ENCODE measurements at regions not wholly inside any gene's neighbourhood (a gene's known extent, or its start where the extent isn't known, plus 50 kb on each side); places are given as distances from the start of the nearest gene placed in this dataset.

GRCh38 chr2:59790186-59791003 is 763.1 kb downstream of the BCL11A start:
- DNase-seq (no peak), ATAC-seq (ENCODE audit: insufficient read depth, low read depth) (no peak)
- no peaks in the 10 kb centered on the region for H4K20me1 ChIP-seq (ENCODE audit: insufficient read depth, low read length)
- no peak overlapping the region for H3K4me2 ChIP-seq (ENCODE audit: insufficient read depth, low read length)
- no peaks in the 10 kb centered on the region for H3K79me2 ChIP-seq (ENCODE audit: insufficient read depth, low read length)
- H3K9ac ChIP-seq (ENCODE audit: low read depth, low read length): no peak overlapping the region
- no peak overlapping the region for H3K4me3 ChIP-seq (ENCODE audit: low read depth in 1 of 2, low read length in 2 of 2)
- H3K36me3 ChIP-seq (ENCODE audit: insufficient read depth, low read length): no peaks in the 10 kb centered on the region
- H3K9me3 ChIP-seq (ENCODE audit: insufficient read depth, low read length, severe bottlenecking): no peaks in the 10 kb centered on the region
- H2AFZ ChIP-seq (ENCODE audit: low read depth, low read length): no peak overlapping the region
- no peaks in the 10 kb centered on the region for H3K4me1 ChIP-seq (ENCODE audit: insufficient read depth, low read length)
- H3K27ac ChIP-seq (ENCODE audit: low read length): no peak overlapping the region
- no peak for TF ChIP-seq EZH2 (IDR thresholded peaks at IDR 0.05; ENCODE audit: borderline replicate concordance, low read depth, low read length, severe bottlenecking)
- H3K27me3 ChIP-seq (ENCODE audit: insufficient read depth, low read length, poor library complexity): no peaks in the 10 kb centered on the region

DNA sequence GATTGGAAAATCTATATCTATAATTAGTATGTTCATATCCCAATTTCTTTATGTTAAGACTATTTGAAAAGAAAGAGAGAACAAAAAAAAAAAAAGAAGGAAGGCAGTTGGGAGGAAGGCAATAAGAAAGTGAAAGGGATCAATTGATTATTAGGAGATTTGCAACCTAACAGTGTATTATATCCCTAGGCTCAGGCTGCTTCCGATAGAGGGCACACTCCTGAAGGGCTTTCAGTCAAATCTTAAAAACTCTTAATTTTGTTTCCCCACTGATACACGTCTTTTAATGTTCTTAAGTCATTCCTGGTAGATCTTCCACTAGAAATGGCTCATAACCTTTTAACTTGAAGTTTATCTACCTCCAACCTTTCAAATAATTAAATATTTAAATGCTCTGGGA is 763.9 kb downstream of the BCL11A start:
- ATAC-seq (ENCODE audit: insufficient read depth, low read depth) (no peak), DNase-seq (no peak)
- Histone ChIP-seq H3K4me2 (ENCODE audit: insufficient read depth, low read length) (no peak overlapping the region), H3K4me1 (ENCODE audit: insufficient read depth, low read length) (no peaks in the 10 kb centered on the region), H3K9me3 (ENCODE audit: insufficient read depth, low read length, severe bottlenecking) (no peaks in the 10 kb centered on the region), H3K9ac (ENCODE audit: low read depth, low read length) (no peak overlapping the region), H3K36me3 (ENCODE audit: insufficient read depth, low read length) (no peaks in the 10 kb centered on the region), H3K27me3 (ENCODE audit: insufficient read depth, low read length, poor library complexity) (no peaks in the 10 kb centered on the region), H2AFZ (ENCODE audit: low read depth, low read length) (no peak overlapping the region), H3K4me3 (ENCODE audit: low read depth in 1 of 2, low read length in 2 of 2) (no peak overlapping the region), H3K27ac (ENCODE audit: low read length) (no peak overlapping the region), H3K79me2 (ENCODE audit: insufficient read depth, low read length) (no peaks in the 10 kb centered on the region), H4K20me1 (ENCODE audit: insufficient read depth, low read length) (no peaks in the 10 kb centered on the region)
- no peak for TF ChIP-seq EZH2 (IDR thresholded peaks at IDR 0.05; ENCODE audit: borderline replicate concordance, low read depth, low read length, severe bottlenecking)
- no peak for TF ChIP-seq CTCF (IDR thresholded peaks at IDR 0.05; ENCODE audit: borderline replicate concordance, extremely low read depth, low read length, poor library complexity, severe bottlenecking)

GRCh38 chr2:59787095-59787494 is 766.4 kb downstream of the BCL11A start:
- TF ChIP-seq EZH2 (IDR thresholded peaks at IDR 0.05; ENCODE audit: borderline replicate concordance, low read depth, low read length, severe bottlenecking) (no peak), CTCF (IDR thresholded peaks at IDR 0.05; ENCODE audit: borderline replicate concordance, extremely low read depth, low read length, poor library complexity, severe bottlenecking) (no peak)

DNA sequence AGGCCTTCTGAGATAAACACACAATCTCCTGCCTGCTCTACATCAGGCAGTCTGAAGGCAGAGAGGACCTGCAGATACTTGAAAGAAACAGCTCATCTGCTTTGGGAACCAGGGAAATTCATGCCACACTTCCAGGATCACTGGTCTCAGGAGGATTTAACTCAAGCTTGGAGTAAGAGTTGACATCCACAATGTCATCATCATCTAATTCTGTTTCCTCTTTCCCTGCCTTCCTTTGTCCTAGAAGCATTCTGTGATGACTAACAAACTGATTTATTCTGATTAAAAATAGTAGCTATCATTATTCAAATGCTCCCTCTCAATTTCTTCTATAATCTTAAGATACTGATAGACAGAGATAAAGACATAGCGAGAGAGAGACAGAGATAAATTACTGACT is 766.8 kb downstream of the BCL11A start:
- Histone ChIP-seq H3K36me3 (ENCODE audit: insufficient read depth, low read length) (no peaks in the 10 kb centered on the region), H3K9ac (ENCODE audit: low read depth, low read length) (no peak overlapping the region)

More at GRCh38 chr2:59787095-59787494, 766.4 kb downstream of the BCL11A start:
- no peak overlapping the region for H3K9ac ChIP-seq (ENCODE audit: low read depth, low read length)
- ATAC-seq (ENCODE audit: insufficient read depth, low read depth) (no peak), DNase-seq (no peak)
- H3K27me3 ChIP-seq (ENCODE audit: insufficient read depth, low read length, poor library complexity): no peaks in the 10 kb centered on the region
- no peaks in the 10 kb centered on the region for H4K20me1 ChIP-seq (ENCODE audit: insufficient read depth, low read length)
- no peak overlapping the region for H3K27ac ChIP-seq (ENCODE audit: low read length)
- H3K4me1 ChIP-seq (ENCODE audit: insufficient read depth, low read length): no peaks in the 10 kb centered on the region
- no peak overlapping the region for H3K4me2 ChIP-seq (ENCODE audit: insufficient read depth, low read length)
- no peak overlapping the region for H3K4me3 ChIP-seq (ENCODE audit: low read depth in 1 of 2, low read length in 2 of 2)
- H3K79me2 ChIP-seq (ENCODE audit: insufficient read depth, low read length): no peaks in the 10 kb centered on the region
- no peak overlapping the region for H2AFZ ChIP-seq (ENCODE audit: low read depth, low read length)
- no peaks in the 10 kb centered on the region for H3K36me3 ChIP-seq (ENCODE audit: insufficient read depth, low read length)
- H3K9me3 ChIP-seq (ENCODE audit: insufficient read depth, low read length, severe bottlenecking): no peaks in the 10 kb centered on the region

More for the DNA sequence above, 766.8 kb downstream of the BCL11A start:
- H3K27me3 ChIP-seq (ENCODE audit: insufficient read depth, low read length, poor library complexity): no peaks in the 10 kb centered on the region
- DNase-seq (no peak), ATAC-seq (ENCODE audit: insufficient read depth, low read depth) (no peak)
- H3K4me2 ChIP-seq (ENCODE audit: insufficient read depth, low read length): no peak overlapping the region
- no peaks in the 10 kb centered on the region for H3K79me2 ChIP-seq (ENCODE audit: insufficient read depth, low read length)
- no peaks in the 10 kb centered on the region for H3K4me1 ChIP-seq (ENCODE audit: insufficient read depth, low read length)
- H3K4me3 ChIP-seq (ENCODE audit: low read depth in 1 of 2, low read length in 2 of 2): no peak overlapping the region
- no peaks in the 10 kb centered on the region for H4K20me1 ChIP-seq (ENCODE audit: insufficient read depth, low read length)
- no peaks in the 10 kb centered on the region for H3K9me3 ChIP-seq (ENCODE audit: insufficient read depth, low read length, severe bottlenecking)
- H3K27ac ChIP-seq (ENCODE audit: low read length): no peak overlapping the region
- TF ChIP-seq EZH2 (IDR thresholded peaks at IDR 0.05; ENCODE audit: borderline replicate concordance, low read depth, low read length, severe bottlenecking) (no peak), CTCF (IDR thresholded peaks at IDR 0.05; ENCODE audit: borderline replicate concordance, extremely low read depth, low read length, poor library complexity, severe bottlenecking) (no peak)
- 0 out of 2 replicates have a peak overlapping the region, but pooled peaks have one; percentile 34 for H2AFZ ChIP-seq (ENCODE audit: low read depth, low read length)
